Breast epithelium (tissue), 4 donors: ENCODE measurements at regions not wholly inside any gene's neighbourhood (a gene's known extent, or its start where the extent isn't known, plus 50 kb on each side); places are given as distances from the start of the nearest gene placed in this dataset.

Experiments used
- DNase-seq, 2 donors: peaks; one replicate each; pipeline ENCODE4 v3.0.0-alpha.2; 2019; ENCODE audit warnings: low spot score in 2 of 2
- H3K27ac ChIP-seq, 2 donors: fragments of 200-600 bp; sonication (generic) in 1 of 2; one replicate each; pipeline ENCODE4 v1.5.1; 2016 to 2019; ENCODE audit warnings: mild to moderate bottlenecking in 1 of 2
- H3K27me3 ChIP-seq, 2 donors: fragments of 200-600 bp; sonication (generic) in 1 of 2; one replicate each; pipeline versions ENCODE4 v1.5.1 to v1.6.0; 2017 to 2019; ENCODE audit warnings: control low read depth in 1 of 2, mild to moderate bottlenecking in 1 of 2
- H3K36me3 ChIP-seq: fragments of 200-600 bp; one replicate; pipeline ENCODE4 v1.5.1; 2019
- H3K4me1 ChIP-seq, 2 donors: fragments of 200-600 bp; sonication (generic); one replicate each; pipeline ENCODE4 v1.5.1; 2016 to 2019; ENCODE audit warnings: control low read depth in 1 of 2
- H3K4me3 ChIP-seq, 3 donors: fragments of 200-600 bp; sonication (generic); 1 replicate in 2 of 3; 2 replicates in 1 of 3; pipeline ENCODE4 v1.5.1; 2016 to 2019; ENCODE audit warnings: mild to moderate bottlenecking in 3 of 3, moderate library complexity in 2 of 3
- H3K9me3 ChIP-seq, 2 donors: fragments of 200-600 bp; sonication (generic) in 1 of 2; one replicate each; pipeline ENCODE4 v1.5.1; 2016 to 2019; ENCODE audit warnings: control low read depth in 1 of 2
- POLR2A ChIP-seq: fragments of 450-650 bp; IDR thresholded peaks from one replicate; pipeline ENCODE4 v1.6.1; 2016; ENCODE audit warnings: antibody characterized with exemption, mild to moderate bottlenecking, moderate library complexity
- POLR2AphosphoS5 ChIP-seq, 3 donors: sonication (generic); formaldehyde crosslinking; IDR thresholded peaks; one replicate each; pipeline ENCODE4 v1.6.1; 2017; ENCODE audit warnings: antibody characterized with exemption in 3 of 3
- intact Hi-C: fragments of 100-400 bp; cut with DNase I; formaldehyde crosslinking; loops from one replicate; pipeline ENCODE4 v1.15.1; 2023; ENCODE audit warnings: low total_unique reads
- TF ChIP-seq, protein P1 (sequence below), 3 donors: fragments of 450-650 bp; IDR thresholded peaks; one replicate each; pipeline ENCODE4 v1.5.1; 2016 to 2017; ENCODE audit warnings: antibody characterized with exemption in 3 of 3, mild to moderate bottlenecking in 3 of 3, moderate library complexity in 3 of 3

DNA sequence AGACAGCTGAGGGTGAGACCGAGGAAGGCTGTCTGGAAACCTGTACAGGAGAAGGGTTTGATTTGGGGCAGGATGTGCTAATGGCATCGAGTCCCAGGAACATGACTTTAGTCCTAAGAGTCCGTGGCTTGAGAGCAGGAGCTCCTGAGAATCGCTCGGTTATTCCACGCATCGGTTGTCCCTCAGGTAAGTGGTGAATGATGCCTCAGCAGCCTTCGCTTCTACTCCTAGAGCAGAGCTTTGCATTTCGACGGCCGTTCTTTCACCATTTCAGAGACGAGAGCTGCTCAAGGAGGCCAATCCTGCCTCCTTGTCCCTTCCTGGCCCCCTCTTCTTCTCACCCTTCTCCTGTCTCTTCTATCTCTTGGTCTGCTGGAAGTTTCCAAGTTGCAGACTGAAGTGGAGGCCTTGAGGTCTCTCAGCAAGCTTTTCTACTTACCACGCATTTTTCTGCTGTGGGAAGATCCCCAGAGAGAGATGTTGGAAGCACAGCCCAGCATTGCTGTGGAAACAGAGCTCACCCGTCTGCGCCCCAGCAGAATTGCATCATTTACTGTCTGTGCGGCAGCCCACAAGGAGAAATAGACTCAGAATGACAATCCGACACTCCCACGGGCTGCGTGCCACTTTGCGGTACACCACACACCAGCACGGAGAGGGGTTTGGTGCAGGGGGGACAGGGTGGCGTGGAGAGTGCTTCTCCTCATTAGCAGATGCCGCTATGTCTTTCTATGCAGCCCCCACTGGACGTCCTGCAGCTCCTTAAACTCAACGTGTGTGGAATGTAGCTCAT is 270.7 kb upstream of the C1orf174 start:
- DNase-seq: no peak
- TF ChIP-seq POLR2A: no peak
- TF ChIP-seq, protein P1, sequence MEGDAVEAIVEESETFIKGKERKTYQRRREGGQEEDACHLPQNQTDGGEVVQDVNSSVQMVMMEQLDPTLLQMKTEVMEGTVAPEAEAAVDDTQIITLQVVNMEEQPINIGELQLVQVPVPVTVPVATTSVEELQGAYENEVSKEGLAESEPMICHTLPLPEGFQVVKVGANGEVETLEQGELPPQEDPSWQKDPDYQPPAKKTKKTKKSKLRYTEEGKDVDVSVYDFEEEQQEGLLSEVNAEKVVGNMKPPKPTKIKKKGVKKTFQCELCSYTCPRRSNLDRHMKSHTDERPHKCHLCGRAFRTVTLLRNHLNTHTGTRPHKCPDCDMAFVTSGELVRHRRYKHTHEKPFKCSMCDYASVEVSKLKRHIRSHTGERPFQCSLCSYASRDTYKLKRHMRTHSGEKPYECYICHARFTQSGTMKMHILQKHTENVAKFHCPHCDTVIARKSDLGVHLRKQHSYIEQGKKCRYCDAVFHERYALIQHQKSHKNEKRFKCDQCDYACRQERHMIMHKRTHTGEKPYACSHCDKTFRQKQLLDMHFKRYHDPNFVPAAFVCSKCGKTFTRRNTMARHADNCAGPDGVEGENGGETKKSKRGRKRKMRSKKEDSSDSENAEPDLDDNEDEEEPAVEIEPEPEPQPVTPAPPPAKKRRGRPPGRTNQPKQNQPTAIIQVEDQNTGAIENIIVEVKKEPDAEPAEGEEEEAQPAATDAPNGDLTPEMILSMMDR (IDR thresholded peaks at IDR 0.05): no peak
- no peak for TF ChIP-seq POLR2AphosphoS5 (IDR thresholded peaks at IDR 0.05)
- peaks cover 0 to 30% of the 10 kb centered on the region in 2 donors for H3K27me3 ChIP-seq

DNA sequence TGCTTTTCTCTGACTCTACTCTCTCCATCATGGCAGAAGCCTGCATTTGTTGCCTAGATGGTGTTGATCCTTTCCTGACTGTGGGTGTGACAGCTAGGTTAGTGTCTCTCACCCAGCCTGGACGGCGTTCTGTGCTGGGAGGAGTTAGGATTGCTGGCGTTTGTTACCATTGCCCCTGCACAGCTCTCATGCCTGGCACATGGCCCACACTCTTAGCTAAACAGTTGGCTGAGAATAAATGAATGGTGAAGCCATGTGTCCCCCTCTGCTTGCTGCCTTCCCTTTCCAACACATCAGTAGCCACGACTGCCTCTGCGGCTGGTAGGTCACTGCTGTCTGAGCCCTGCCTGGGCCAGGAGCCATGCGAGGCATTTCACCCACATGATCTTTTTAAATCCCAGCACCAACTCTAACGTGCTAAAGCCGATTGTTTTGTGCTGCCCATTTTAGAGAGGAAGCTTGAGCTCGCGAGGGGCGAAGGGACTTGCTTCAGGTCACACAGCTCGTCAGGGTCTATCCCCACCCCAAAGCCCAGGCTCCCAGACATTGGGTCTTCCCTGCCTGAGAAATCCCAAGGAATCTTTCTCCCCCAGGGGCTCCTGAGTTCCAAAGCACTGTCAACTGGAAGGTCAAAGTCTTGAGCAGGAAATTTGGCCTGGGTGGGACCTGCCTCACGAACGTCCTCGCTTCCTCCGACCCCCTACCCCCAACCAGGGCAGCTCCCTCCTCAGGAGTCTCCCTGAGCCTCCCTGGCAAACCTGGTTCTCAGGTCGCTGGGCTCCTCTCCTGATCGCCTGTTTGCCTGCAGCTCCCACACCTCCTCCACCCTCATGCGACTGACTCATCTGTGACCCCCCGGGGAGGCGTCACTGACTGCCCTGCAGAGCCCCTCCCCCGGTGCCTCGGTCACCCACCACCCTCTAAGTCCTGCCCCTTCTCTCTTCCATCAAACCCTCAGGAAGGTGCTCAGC is 271.7 kb upstream of the C1orf174 start:
- no peaks in the 10 kb centered on the region for H3K36me3 ChIP-seq
- H3K9me3 ChIP-seq: no peaks in the 10 kb centered on the region
- H3K4me3 ChIP-seq: no peak overlapping the region
- peaks cover 0 to 28% of the 10 kb centered on the region in 2 donors for H3K27me3 ChIP-seq
- TF ChIP-seq, protein P1 (IDR thresholded peaks at IDR 0.05): no peak
- TF ChIP-seq POLR2AphosphoS5 (IDR thresholded peaks at IDR 0.05) (no peak), POLR2A (no peak)
- DNase-seq: peak in 1 of 2 donors; percentile 4
- intact Hi-C loops: no loop called here
- H3K27ac ChIP-seq: no peak overlapping the region
- no peaks in the 10 kb centered on the region for H3K4me1 ChIP-seq

More for the DNA sequence above, 270.7 kb upstream of the C1orf174 start:
- Histone ChIP-seq H3K4me3 (no peak overlapping the region), H3K9me3 (no peaks in the 10 kb centered on the region), H3K27ac (no peak overlapping the region), H3K36me3 (no peaks in the 10 kb centered on the region), H3K4me1 (no peaks in the 10 kb centered on the region)
- intact Hi-C loops: no loop called here

DNA sequence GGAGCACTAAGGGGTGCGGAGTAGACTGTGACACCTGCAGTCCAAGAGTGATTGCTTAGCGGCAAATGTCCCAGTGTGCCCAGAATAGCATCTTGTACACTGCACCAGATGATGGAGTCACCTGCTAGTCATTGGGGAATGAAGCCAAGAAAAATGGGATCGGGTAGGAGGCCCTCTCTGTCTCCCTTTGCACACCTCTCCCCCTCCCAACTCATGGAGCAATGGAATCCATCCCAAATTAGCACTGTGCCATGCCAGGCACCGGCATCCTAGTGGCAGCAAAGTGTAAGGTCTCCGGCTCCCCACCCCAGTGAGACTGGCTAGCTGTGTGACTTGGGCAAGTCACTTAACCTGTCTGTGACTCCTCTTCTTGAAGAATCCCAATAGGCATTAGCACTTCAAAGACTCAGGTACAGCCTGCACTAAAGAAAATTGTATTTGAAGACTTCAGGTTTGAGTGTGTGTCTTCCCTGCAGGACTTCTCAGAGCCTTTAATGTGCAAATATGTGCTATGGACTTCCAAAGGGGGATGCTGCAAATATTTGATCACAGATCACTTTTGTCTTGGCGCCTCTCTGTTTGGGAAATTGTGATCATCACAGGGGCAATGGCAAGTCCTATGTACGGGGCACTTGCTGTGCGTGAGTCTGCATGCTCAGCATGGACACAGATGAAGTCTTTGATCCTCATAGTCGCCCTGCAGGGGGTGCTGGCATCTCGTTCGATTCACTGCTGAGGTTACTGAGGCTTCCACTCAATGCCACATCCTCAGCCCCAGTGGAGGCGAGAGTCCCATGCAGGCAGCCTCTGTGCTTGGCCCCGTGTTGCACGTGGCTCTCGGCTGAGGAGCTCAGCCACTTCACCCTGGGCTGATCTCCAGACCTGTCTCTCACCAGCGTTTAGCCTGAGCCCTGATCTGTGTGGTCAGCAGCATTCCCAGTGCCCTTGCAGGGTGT is 272.9 kb upstream of the C1orf174 start:
- TF ChIP-seq, protein P1 (IDR thresholded peaks at IDR 0.05): no peak
- TF ChIP-seq POLR2AphosphoS5 (IDR thresholded peaks at IDR 0.05): no peak
- TF ChIP-seq POLR2A: no peak
- H3K4me1 ChIP-seq: no peaks in the 10 kb centered on the region
- no peak overlapping the region for H3K27ac ChIP-seq
- DNase-seq: peak in 1 of 2 donors; percentile 13
- no peaks in the 10 kb centered on the region for H3K36me3 ChIP-seq
- H3K27me3 ChIP-seq: peaks cover 0 to 18% of the 10 kb centered on the region in 2 donors
- intact Hi-C loops: no loop called here
- no peaks in the 10 kb centered on the region for H3K9me3 ChIP-seq
- H3K4me3 ChIP-seq: no peak overlapping the region

DNA sequence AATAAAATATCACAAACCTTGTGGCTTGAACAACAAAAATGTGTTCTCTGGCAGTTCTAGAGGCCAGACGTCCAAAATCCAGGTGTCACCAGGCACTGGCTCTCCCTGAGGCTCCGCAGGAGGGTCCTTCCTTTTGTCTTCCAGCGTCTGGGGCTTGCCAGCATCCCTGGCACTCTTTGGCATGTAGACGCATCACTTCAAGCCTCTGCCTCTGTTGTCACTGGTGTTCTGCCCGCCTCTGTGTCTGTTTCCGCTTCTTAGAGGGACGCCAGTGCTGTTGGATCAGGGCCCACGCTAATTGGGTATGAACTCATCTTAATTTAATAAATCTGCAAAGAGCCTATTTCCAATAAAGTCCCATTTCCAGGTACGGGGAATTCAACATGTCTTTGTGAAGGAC is 273.7 kb upstream of the C1orf174 start:
- TF ChIP-seq POLR2A: no peak
- TF ChIP-seq POLR2AphosphoS5 (IDR thresholded peaks at IDR 0.05): no peak
- TF ChIP-seq, protein P1 (IDR thresholded peaks at IDR 0.05): no peak
- Histone ChIP-seq H3K27me3 (peaks cover 0 to 15% of the 10 kb centered on the region in 2 donors), H3K4me1 (no peaks in the 10 kb centered on the region), H3K9me3 (no peaks in the 10 kb centered on the region), H3K4me3 (no peak overlapping the region), H3K27ac (no peak overlapping the region), H3K36me3 (no peaks in the 10 kb centered on the region)
- intact Hi-C loops: no loop called here
- peak in 1 of 2 donors; percentile 2 for DNase-seq
